Embryonic facial prominence (tissue), 1 donor: ENCODE measurements at regions not wholly inside any gene's neighbourhood (a gene's known extent, or its start where the extent isn't known, plus 50 kb on each side); places are given as distances from the start of the nearest gene placed in this dataset.
"Not testable (repeated sequence)": the region's sequence is repeated elsewhere in the genome, so short reads cannot be mapped to it uniquely, and the experiment has no call there.

ENCODE experiments used
- DNase-seq: peaks from one replicate; pipeline ENCODE4 v3.0.0-alpha.2; 2016; ENCODE audit errors: extremely low spot score

GRCh38 chr11:127965939-127966668 is 621.3 kb downstream of the ETS1 start:
- no peak for DNase-seq

DNA sequence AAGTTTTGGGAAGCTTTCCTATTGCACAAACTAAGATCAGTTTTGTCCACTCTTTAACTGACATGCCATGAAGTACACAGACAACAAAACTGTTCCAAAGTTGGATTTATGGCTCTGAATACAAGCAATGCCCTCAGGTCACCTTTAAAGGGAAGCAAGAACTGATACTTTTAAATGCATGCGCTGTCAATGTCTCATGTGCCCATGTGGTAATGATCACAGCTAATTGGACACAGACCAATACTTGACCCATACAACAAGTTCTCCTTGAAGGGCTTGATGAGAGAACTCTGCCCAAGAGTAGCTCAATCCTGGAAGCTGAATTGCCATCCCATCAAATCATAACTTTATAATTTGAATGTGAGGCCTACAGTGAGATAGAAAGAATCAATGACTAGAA is 624.9 kb downstream of the ETS1 start:
- DNase-seq = no peak

DNA sequence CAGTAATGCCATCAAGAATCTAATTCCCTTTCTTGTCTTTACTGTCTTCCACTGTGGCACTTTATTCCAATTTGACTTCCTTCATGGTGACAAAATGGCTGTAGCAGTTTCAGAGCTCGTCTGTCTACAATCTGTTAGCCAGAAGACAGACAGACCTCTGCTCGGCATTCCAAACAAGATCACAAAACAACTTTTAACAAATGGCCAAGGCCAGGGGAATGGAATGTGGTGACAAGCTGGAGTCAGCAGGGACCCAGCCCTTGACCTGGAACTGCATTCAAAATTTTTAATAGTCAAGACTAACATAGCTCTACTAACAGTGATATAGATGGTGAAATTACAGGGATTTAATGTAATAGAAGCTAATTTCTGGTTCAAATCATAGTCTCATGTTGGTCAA is 637.2 kb downstream of the ETS1 start:
- DNase-seq = no peak

DNA sequence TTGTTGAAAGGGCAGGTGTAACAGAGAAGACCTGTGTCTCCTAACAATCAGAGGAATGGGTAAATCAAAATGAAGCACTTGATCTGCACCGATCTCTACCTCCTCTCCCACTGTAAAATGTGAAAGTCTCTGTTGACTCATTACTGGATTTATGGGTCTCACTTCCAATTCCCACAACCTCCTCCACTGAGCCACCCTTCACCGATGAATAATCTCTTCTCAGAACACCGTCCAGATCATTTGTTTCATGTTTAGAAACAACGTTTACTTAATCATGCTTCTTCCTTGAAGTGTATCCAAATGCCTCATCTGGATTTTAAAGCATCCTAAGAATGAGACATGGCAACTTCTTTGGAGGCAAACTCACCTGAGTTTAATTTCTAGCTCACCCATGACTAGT is 643.6 kb downstream of the ETS1 start:
- DNase-seq = no peak

GRCh38 chr11:127943152-127943551 is 644.2 kb downstream of the ETS1 start:
- DNase-seq = no peak

DNA sequence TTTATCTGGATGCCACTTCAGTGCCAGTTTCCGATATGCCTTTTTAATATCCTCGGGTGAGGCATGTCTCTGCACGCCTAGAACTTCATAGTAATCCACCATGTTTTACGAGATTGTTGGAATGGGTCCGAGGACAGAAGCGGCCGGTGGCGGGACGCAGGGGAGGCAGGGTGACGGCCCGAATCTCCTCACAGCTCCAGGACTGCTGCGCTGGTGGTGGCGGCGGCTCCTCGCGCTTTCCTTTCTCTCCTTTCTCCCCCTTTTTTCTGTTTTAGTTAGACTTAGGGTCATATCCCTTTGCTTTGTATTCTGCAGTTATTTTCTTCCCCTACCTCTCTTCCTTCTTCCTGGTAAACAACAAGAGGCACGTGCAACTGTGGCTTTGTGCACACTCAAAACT is 645.8 kb downstream of the ETS1 start:
- DNase-seq = not testable (repeated sequence)

DNA sequence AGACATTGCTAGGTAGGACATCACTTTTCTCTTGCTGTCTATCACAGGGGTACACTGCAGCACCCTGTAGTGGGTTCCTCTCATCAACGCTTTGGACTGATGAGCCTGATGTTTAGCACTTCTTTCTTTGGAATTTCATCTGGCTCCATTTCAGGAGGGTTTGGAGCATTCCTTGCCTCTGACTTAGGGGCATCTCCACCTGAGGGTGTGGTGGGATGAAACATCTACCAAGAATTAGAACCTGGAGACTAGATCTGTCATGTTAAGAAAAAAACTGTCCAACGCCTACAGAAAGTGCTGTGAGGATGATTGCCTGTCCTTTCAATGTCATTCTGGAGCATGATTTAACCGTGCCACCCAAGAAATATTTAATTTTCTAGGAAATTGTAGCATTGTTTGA is 648.4 kb downstream of the ETS1 start:
- DNase-seq = no peak

DNA sequence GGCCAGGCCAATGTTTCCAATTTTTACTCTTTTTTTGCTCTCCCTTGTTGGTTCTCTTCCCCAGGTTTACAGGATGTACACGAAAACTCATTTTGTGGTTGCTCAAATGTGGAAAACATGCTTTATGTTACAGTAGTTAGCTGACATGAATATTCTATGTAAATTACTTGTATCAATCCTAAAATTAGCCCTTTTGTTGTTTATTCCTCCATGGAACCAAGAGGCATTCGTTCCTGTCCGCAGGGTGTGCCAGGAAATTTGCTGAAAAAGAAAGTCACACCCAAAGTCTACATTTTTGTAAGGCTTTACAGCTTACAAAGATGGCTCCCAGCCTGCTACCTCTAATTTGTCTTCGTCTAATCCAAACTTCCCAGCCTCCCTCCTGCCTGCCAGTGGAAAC is 652.3 kb downstream of the ETS1 start:
- no peak for DNase-seq

- DNase-seq = not testable (repeated sequence)
These were observed 653.4 kb downstream of the ETS1 start for GRCh38 chr11:127933961-127934360.

DNA sequence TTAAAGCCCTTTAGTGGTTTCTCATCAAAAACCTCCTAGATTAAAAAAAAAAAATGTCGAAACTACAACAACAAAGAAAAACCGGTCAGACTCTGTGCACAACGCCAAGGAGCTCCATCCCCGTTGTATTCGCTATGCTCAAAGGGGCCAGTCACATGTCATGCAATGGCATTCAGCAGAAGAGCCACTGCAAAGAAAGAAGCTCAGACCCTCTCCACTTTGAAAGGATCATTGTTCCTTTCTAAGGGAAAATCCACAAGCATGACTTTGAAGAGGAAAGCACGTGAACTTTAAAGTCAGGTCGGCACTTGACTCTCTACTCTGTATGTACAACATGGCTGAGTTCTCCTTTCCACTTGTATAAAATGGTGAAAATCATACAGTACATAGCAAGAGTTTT is 655.6 kb downstream of the ETS1 start:
- DNase-seq = no peak

DNA sequence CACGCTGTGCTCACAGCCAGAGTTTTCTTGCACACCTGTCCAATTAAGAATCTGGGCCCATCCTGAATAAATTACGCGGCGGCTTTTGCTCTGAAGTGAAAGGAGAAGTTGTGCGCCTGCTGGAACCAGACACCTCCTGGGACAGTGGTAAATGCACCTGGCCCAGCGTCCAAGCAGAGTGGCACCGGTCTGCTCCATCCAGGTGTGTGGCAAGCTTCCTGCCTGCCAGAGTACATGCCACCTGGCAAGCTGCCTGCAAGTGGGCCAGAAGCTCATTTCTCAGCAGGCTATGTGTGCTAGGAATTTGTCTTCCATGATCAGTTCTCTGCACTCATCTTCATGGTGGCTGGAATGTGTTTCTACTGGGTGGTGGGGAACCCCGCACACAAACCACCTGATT is 660.6 kb downstream of the ETS1 start:
- DNase-seq = no peak

DNA sequence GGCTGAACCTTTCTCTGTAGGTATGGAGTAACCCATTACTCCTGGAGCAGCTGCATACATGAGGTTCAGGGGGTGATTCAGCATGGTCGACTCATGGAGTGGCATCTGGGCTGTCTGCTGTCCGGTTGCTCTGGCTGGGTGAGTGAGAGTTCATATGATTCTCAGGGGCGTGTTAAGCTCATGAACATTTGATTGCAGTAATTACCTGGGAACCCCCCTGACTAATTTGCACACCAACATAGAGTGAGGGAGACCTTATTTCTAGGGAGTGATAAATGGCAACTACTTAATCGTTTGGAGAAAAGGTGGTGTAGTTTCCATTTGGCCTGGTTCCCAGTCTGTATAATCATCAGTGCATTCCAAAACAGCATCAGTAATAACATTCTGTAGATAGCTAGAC is 661.9 kb downstream of the ETS1 start:
- no peak for DNase-seq

GRCh38 chr11:127919206-127920000 is 668.0 kb downstream of the ETS1 start:
- DNase-seq = no peak

DNA sequence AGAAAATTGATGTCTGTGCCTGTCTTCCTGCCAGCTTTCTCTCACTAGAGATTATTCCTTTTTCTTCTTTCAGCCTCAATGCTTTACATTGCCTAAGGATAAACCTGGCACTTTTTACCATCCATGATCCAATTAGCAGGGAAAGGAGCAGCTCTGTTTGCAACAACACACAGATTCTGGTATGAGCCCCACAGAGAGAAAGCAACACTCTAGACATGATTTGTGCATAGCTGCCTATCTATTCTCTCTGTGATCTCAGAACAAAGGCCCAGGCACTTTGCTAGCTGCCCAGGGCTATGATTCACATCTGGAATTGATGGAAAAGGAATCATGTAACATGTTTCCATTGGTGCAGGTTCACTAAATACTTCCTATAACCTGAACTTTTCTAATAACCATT is 685.0 kb downstream of the ETS1 start:
- no peak for DNase-seq

DNA sequence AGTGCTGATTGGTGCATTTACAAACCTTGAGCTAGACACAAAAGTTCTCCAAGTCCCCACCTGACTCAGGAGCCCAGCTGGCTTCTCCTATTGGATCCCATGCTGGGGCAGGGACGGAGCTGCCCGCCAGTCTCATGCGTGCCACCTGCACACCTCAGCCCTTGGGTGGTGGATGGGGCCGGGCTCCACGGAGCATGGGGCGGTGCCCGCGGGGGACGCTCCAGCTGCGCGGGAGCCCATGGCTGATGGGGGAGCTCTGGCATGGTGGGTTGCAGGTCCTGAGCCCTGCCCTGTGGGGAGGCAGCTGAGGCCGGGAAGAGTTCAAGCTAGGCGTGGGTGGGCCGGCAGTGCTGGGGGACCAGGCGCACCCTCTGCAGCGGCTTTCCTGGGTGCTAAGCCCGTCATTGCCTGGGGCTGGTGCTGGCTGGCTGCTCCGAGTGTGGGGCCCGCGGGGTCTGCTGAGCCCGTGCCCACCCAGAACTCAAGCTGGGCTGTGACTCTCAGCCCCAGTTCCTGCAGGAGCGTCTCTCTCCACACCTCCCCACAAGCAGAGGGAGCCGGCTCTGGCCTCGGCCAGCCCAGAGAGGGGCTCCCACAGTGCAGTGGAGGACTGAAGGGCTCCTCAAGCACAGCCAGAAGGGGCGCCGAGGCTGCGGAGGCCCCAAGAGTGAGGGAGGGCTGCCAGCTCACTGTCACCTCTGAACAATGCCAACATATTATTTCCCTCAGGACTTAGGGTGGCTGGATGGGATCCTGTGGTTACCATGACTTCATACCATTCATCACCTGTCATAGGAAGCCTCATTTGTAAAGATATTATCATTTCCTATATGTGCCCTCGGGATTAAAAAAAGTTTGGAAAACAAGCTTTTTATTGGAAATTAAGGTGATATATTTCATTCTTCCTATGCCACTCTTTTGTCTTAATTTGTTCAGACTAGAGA is 688.7 kb downstream of the ETS1 start:
- DNase-seq = no peak

- no peak for DNase-seq
These were observed 691.6 kb downstream of the ETS1 start for GRCh38 chr11:127895776-127896175.

DNA sequence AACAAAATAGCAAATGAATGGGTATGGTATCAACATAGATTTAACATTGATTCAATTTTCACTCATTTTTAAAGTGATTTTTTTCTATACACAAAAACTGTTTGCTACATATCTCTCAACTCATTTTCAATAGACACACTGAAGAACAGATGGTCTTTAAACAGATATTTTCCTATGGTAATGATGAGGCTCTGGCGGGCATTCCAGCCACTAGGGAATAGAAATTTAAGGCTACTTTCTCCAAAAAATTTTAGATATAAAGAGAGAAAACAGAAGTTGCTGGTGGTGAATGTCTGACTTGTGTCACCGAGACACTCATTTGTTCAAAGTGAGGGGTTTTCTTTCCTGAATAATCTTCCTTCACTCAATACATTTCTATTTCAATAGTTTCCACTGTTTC is 693.0 kb downstream of the ETS1 start:
- no peak for DNase-seq

- no peak for DNase-seq
These were observed 697.2 kb downstream of the ETS1 start for GRCh38 chr11:127890030-127890615.

DNA sequence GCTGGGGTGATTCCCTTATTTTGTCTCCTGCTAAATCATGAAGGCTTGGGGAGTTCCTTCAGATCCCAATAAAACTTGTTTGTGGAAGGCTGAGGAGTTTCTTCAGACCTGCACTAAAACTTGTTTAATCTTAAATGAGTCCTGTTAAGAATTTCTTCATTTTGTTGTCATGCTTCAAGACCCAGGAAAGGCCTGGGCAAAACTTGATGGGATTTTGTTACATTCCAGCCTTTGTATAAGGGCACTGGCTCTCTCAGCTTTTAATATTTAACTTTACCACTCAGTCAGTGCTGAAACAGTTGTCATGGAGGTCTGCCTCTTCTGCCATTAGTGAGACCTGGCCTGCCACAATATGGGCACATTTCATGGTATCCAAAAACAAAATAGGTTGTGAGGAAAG is 699.0 kb downstream of the ETS1 start:
- no peak for DNase-seq

DNA sequence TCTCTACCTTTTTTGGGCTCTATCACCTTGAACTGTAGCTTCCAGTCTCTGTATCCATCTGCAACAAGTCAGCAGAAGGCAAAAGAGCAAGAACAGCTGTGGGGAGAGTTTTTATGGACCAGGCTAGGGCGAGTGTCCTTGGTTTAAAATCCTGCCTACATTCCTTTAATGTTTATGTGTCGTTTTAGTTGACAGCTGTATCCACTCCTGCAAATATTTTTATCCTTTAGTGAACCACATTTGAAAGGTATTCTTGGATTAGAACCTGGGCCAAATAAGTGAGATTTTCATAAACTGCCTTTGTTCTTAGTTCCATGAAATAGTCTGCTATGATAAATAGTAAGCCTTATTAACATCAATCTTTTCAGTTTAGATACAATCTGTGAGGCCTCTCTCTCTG is 712.2 kb downstream of the ETS1 start:
- no peak for DNase-seq

- no peak for DNase-seq
These were observed 713.9 kb downstream of the ETS1 start for GRCh38 chr11:127873478-127873877.

DNA sequence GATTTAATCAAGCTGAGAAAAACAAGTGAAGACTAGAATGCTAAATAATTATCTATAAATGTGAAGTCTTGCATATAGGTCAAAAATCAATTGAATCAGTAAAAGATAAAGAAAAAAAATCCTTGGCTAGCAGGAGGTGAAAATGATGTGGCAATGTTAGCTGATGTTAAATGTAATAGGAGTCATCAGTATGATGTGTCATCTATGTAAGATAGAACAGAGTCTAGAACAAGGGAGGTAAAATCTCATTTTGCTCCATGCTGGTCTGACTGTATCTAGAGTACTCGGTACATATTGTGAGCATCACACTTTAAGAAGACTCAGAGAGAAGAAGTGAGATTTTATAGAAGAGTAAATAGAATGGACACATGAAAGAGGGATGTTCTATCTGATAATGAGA is 721.2 kb downstream of the ETS1 start:
- no peak for DNase-seq
